Uterus (tissue), 2 donors: ENCODE measurements at regions not wholly inside any gene's neighbourhood (a gene's known extent, or its start where the extent isn't known, plus 50 kb on each side); places are given as distances from the start of the nearest gene placed in this dataset.

Experiments used
- POLR2A ChIP-seq, 2 donors: fragments of 450-650 bp; IDR thresholded peaks; one replicate each; pipeline ENCODE4 v1.6.1; 2016; ENCODE audit warnings: antibody characterized with exemption in 2 of 2, mild to moderate bottlenecking in 1 of 2, moderate library complexity in 1 of 2
- TF ChIP-seq, protein P1 (sequence below), 4 experiments: fragments of 200-600 bp in 2 of 4; fragments of 450-650 bp in 2 of 4; sonication (generic) in 2 of 4; IDR thresholded peaks; one replicate each; pipeline ENCODE4 v1.5.1; 2016 to 2019; ENCODE audit warnings: antibody characterized with exemption in 4 of 4, mild to moderate bottlenecking in 2 of 4, moderate library complexity in 1 of 4

DNA sequence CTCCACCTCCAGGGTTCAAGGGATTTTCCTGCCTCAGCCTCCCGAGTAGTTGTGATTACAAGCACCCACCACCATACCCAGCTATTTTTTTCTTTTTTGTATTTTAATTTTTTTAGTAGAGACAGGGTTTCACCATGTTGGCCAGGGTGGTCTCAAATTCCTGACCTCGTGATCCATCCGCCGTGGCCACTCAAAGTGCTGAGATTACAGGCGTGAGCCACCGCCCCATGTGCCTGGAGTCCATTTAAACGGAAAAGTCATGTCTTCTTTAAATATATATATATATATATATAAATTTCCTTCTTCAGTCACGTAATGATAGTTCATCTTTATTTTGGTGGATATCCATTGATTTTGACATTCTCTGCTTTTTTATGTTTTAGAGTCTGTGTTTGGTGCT is 264.0 kb upstream of the PITX2 start:
- TF ChIP-seq, protein P1, sequence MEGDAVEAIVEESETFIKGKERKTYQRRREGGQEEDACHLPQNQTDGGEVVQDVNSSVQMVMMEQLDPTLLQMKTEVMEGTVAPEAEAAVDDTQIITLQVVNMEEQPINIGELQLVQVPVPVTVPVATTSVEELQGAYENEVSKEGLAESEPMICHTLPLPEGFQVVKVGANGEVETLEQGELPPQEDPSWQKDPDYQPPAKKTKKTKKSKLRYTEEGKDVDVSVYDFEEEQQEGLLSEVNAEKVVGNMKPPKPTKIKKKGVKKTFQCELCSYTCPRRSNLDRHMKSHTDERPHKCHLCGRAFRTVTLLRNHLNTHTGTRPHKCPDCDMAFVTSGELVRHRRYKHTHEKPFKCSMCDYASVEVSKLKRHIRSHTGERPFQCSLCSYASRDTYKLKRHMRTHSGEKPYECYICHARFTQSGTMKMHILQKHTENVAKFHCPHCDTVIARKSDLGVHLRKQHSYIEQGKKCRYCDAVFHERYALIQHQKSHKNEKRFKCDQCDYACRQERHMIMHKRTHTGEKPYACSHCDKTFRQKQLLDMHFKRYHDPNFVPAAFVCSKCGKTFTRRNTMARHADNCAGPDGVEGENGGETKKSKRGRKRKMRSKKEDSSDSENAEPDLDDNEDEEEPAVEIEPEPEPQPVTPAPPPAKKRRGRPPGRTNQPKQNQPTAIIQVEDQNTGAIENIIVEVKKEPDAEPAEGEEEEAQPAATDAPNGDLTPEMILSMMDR (IDR thresholded peaks at IDR 0.05) = no peak
- no peak for TF ChIP-seq POLR2A (IDR thresholded peaks at IDR 0.05)
